Ovary (tissue), 7 donors: ENCODE measurements at regions not wholly inside any gene's neighbourhood (a gene's known extent, or its start where the extent isn't known, plus 50 kb on each side); places are given as distances from the start of the nearest gene placed in this dataset.

ENCODE experiments used
- DNase-seq, 5 donors: peaks; one replicate each; pipeline ENCODE4 v3.0.0-alpha.2; 2019 to 2020
- H3K27ac ChIP-seq, 2 donors: fragments of 200-600 bp; one replicate each; pipeline versions ENCODE4 v1.5.1 to v1.8.0; 2019 to 2022
- H3K27me3 ChIP-seq: fragments of 200-600 bp; one replicate; pipeline ENCODE4 v1.8.0; 2022
- H3K36me3 ChIP-seq: fragments of 200-600 bp; sonication (generic); one replicate; pipeline ENCODE4 v1.5.1; 2019
- H3K4me1 ChIP-seq: one replicate; pipeline ENCODE4 v1.8.1; 2013; ENCODE audit warnings: mild to moderate bottlenecking, moderate library complexity; ENCODE audit not compliant: insufficient read depth
- H3K4me3 ChIP-seq: fragments of 200-600 bp; sonication (generic); one replicate; pipeline ENCODE4 v1.5.1; 2017
- H3K9me3 ChIP-seq, 2 donors: fragments of 200-600 bp in 1 of 2; sonication (generic) in 1 of 2; one replicate each; pipeline versions ENCODE4 v1.5.1 to v1.8.1; 2013 to 2019; ENCODE audit warnings: mild to moderate bottlenecking in 1 of 2, moderate library complexity in 1 of 2
- CTCF ChIP-seq, 3 donors: fragments of 450-650 bp in 2 of 3; fragments of 200-600 bp in 1 of 3; IDR thresholded peaks; one replicate each; pipeline versions ENCODE4 v1.5.1 to v1.8.0; 2016 to 2022; ENCODE audit warnings: antibody characterized with exemption in 3 of 3, mild to moderate bottlenecking in 1 of 3
- EP300 ChIP-seq: sonication (generic); formaldehyde crosslinking; IDR thresholded peaks from one replicate; pipeline ENCODE4 v1.6.1; 2017; ENCODE audit warnings: antibody characterized with exemption
- POLR2A ChIP-seq: fragments of 450-650 bp; IDR thresholded peaks from one replicate; pipeline ENCODE4 v1.6.1; 2017; ENCODE audit warnings: antibody characterized with exemption, mild to moderate bottlenecking, moderate library complexity
- WGBS, 3 donors: extraction: QIAGEN DNeasy Blood & Tissue Kit in 1 of 3; methylation state at CpG; one replicate each; pipeline versions ENCODE4 v1.1.5 to v1.1.7; 2013 to 2017; 5-methylcytosine and 5-hydroxymethylcytosine counted together
- intact Hi-C, 4 donors: fragments of 100-400 bp; cut with DNase I; formaldehyde crosslinking; loops; one replicate each; pipeline versions ENCODE4 v1.11.0 to v1.15.1; 2022 to 2023
- donor health status: DM: no; HTN: no; CAD: no; lungs with moderate emphysema.
- donor health status: DM: no; HTN: no; CAD: no.
- donor health status: Bipolar disorder and iron deficiency.
- donor health status: DM: no; HTN: no; CAD: no.
- donor health status: DM: yes; HTN: yes; CAD: no.

- no peaks in the 10 kb centered on the region for H3K27me3 ChIP-seq
- H3K9me3 ChIP-seq = no peaks in the 10 kb centered on the region
- H3K4me3 ChIP-seq = no peak overlapping the region
- 39 to 51% (median 45%) methylated on average over 1 of the region's 1 CpG for WGBS, 3 donors
- intact Hi-C loops = no loop called here
- no peak for DNase-seq
- no peak overlapping the region for H3K27ac ChIP-seq
- no peaks in the 10 kb centered on the region for H3K36me3 ChIP-seq
- H3K4me1 ChIP-seq = no peaks in the 10 kb centered on the region
- TF ChIP-seq EP300 (no peak), POLR2A (no peak), CTCF (IDR thresholded peaks at IDR 0.05) (no peak)
These were observed 267.2 kb downstream of the ADGRG6 start for GRCh38 chr6:142568857-142569597.

GRCh38 chr6:142569676-142570075 is 267.9 kb downstream of the ADGRG6 start:
- Histone ChIP-seq H3K9me3 (no peaks in the 10 kb centered on the region), H3K36me3 (no peaks in the 10 kb centered on the region), H3K27ac (no peak overlapping the region), H3K4me3 (no peak overlapping the region), H3K4me1 (no peaks in the 10 kb centered on the region), H3K27me3 (no peaks in the 10 kb centered on the region)
- TF ChIP-seq CTCF (IDR thresholded peaks at IDR 0.05) (no peak), EP300 (no peak), POLR2A (no peak)
- WGBS, 3 donors = 6 to 13% (median 9%) methylated on average over 1 of the region's 1 CpG
- intact Hi-C loops = no loop called here
- DNase-seq = no peak

- intact Hi-C loops = no loop called here
- no peak for DNase-seq
- Histone ChIP-seq H3K27ac (no peak overlapping the region), H3K36me3 (no peaks in the 10 kb centered on the region), H3K4me3 (no peak overlapping the region), H3K4me1 (no peaks in the 10 kb centered on the region), H3K9me3 (no peaks in the 10 kb centered on the region), H3K27me3 (no peaks in the 10 kb centered on the region)
- TF ChIP-seq EP300 = no peak
- TF ChIP-seq POLR2A = no peak
- no peak for TF ChIP-seq CTCF (IDR thresholded peaks at IDR 0.05)
These were observed 268.4 kb downstream of the ADGRG6 start for GRCh38 chr6:142570221-142570671.

- TF ChIP-seq CTCF (IDR thresholded peaks at IDR 0.05) = no peak
- Histone ChIP-seq H3K9me3 (no peaks in the 10 kb centered on the region), H3K27me3 (no peaks in the 10 kb centered on the region), H3K27ac (no peak overlapping the region), H3K36me3 (no peaks in the 10 kb centered on the region), H3K4me3 (no peak overlapping the region), H3K4me1 (no peaks in the 10 kb centered on the region)
- intact Hi-C loops = no loop called here
- WGBS, 3 donors = 70 to 84% (median 71%) methylated on average over 2 of the region's 2 CpGs
- no peak for DNase-seq
These were observed 291.1 kb downstream of the ADGRG6 start for GRCh38 chr6:142592876-142593275.
